Peyer's patch (tissue), 4 donors: ENCODE measurements at regions not wholly inside any gene's neighbourhood (a gene's known extent, or its start where the extent isn't known, plus 50 kb on each side); places are given as distances from the start of the nearest gene placed in this dataset.

Experiments
- POLR2A ChIP-seq, 2 donors: fragments of 450-650 bp; IDR thresholded peaks; one replicate each; pipeline ENCODE4 v1.5.1; 2017; ENCODE audit warnings: antibody characterized with exemption in 2 of 2, mild to moderate bottlenecking in 2 of 2, moderate library complexity in 2 of 2
- TF ChIP-seq, protein P1 (sequence below), 6 experiments: fragments of 450-650 bp in 4 of 6; fragments of 200-600 bp in 2 of 6; sonication (generic) in 1 of 6; IDR thresholded peaks; one replicate each; pipeline ENCODE4 v1.5.1; 2017 to 2019; ENCODE audit warnings: antibody characterized with exemption in 6 of 6, mild to moderate bottlenecking in 3 of 6, moderate library complexity in 1 of 6

DNA sequence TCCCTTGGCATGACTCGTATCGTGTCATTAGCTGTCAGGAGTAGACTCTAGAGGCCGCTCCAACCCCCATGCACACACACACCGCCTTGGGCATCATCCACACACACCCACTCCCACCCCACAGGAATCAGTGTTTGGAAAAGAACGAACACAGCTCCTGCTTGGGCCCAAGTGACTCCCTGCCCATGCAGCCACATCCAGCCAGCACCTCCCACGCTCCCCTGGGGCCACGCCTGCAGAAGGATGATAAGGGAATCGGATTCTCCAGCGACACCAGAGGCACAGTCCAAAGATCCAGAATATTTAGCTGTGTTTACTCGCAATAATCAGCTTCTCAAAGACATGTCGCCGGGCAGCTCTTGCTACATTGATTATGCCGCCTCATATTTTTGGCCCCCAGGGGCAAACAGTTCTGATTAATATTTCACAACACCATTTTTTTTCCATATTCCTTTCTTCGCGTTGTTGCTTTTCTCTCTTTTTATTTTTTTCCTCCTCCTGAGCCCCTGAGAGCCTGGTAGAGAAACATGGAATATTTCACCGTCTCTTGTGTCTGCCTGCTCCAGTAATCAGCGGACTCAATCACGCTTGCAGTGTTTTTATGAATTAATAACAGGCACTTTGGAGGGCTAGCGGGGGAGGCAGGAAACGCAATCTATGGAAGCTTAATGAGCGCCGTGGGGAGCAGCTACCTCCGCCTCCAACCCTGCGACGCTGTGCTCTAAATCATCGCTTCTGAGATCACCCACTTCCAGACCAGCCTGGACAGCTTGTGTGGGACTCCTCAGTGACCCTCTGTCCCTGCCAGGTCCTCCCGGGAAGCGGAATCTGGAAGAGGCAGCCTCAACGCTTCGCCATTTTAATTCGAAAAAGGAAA lies 221.4 kb downstream of the TLE3 start:
- TF ChIP-seq, protein P1, sequence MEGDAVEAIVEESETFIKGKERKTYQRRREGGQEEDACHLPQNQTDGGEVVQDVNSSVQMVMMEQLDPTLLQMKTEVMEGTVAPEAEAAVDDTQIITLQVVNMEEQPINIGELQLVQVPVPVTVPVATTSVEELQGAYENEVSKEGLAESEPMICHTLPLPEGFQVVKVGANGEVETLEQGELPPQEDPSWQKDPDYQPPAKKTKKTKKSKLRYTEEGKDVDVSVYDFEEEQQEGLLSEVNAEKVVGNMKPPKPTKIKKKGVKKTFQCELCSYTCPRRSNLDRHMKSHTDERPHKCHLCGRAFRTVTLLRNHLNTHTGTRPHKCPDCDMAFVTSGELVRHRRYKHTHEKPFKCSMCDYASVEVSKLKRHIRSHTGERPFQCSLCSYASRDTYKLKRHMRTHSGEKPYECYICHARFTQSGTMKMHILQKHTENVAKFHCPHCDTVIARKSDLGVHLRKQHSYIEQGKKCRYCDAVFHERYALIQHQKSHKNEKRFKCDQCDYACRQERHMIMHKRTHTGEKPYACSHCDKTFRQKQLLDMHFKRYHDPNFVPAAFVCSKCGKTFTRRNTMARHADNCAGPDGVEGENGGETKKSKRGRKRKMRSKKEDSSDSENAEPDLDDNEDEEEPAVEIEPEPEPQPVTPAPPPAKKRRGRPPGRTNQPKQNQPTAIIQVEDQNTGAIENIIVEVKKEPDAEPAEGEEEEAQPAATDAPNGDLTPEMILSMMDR (IDR thresholded peaks at IDR 0.05): no peak
- no peak for TF ChIP-seq POLR2A (IDR thresholded peaks at IDR 0.05)
